H1 (cell line): ENCODE measurements at regions not wholly inside any gene's neighbourhood (a gene's known extent, or its start where the extent isn't known, plus 50 kb on each side); places are given as distances from the start of the nearest gene placed in this dataset.

Experiments
- ASH2L ChIP-seq: fragments of 200-600, 300-600 bp; sonication (generic); IDR thresholded peaks from one replicate; pipeline ENCODE4 v1.7.1; 2017; ENCODE audit warnings: low read length
- CHD1 ChIP-seq: IDR thresholded peaks from 2 replicates; pipeline ENCODE4 v1.6.1; 2012; ENCODE audit warnings: low read depth, low read length, improper control_type of control experiment
- CTCF ChIP-seq, 3 experiments: IDR thresholded peaks; 1 replicate in 2 of 3; 2 replicates in 1 of 3; pipeline versions ENCODE4 v1.5.1 to v1.6.1; 2011; ENCODE audit warnings: low read length in 3 of 3, mild to moderate bottlenecking in 3 of 3, inconsistent platforms in 2 of 3, low read depth in 1 of 3, moderate library complexity in 1 of 3; ENCODE audit not compliant: insufficient read depth in 1 of 3; ENCODE audit errors: control extremely low read depth in 1 of 3
- EGR1 ChIP-seq: IDR thresholded peaks from 2 replicates; pipeline ENCODE4 v1.6.1; 2011; ENCODE audit warnings: low read depth, low read length, borderline replicate concordance
- EP300 ChIP-seq, 2 experiments: IDR thresholded peaks; 1 replicate in 1 of 2; 2 replicates in 1 of 2; pipeline ENCODE4 v1.6.1; 2011 to 2012; ENCODE audit warnings: low read depth in 2 of 2, low read length in 2 of 2, mild to moderate bottlenecking in 2 of 2, borderline replicate concordance in 1 of 2, inconsistent platforms in 1 of 2, moderate library complexity in 1 of 2
- HDAC2 ChIP-seq, 2 experiments: fragments of 300-600 bp in 1 of 2; sonication (generic) in 1 of 2; IDR thresholded peaks; 2 replicates each; pipeline ENCODE4 v1.6.1; 2011 to 2012; ENCODE audit warnings: low read depth in 2 of 2, low read length in 2 of 2, mild to moderate bottlenecking in 2 of 2, moderate library complexity in 2 of 2, borderline replicate concordance in 1 of 2, inconsistent platforms in 1 of 2
- HDAC6 ChIP-seq: IDR thresholded peaks from one replicate; pipeline ENCODE4 v1.7.1; 2012; ENCODE audit warnings: low read depth, mild to moderate bottlenecking, inconsistent platforms, low read length, moderate library complexity
- POLR2A ChIP-seq, 2 experiments: IDR thresholded peaks; 1 replicate in 1 of 2; 2 replicates in 1 of 2; pipeline ENCODE4 v1.6.1; 2011; ENCODE audit warnings: low read depth in 2 of 2, low read length in 2 of 2, mild to moderate bottlenecking in 2 of 2; ENCODE audit errors: control extremely low read depth in 1 of 2
- RAD21 ChIP-seq, 2 experiments: IDR thresholded peaks in 1 of 2; conservative IDR thresholded peaks in 1 of 2; 2 replicates each; pipeline ENCODE4 v1.6.1; 2011; ENCODE audit warnings: low read depth in 2 of 2, low read length in 2 of 2, improper control_type of control experiment in 1 of 2, inconsistent platforms in 1 of 2, mild to moderate bottlenecking in 1 of 2, moderate library complexity in 1 of 2
- RBBP5 ChIP-seq: IDR thresholded peaks from 2 replicates; pipeline ENCODE4 v1.7.1; 2012; ENCODE audit warnings: low read depth, mild to moderate bottlenecking, inconsistent platforms, low read length, moderate library complexity, borderline replicate concordance

GRCh38 chr9:134994926-134995791, 77.4 kb upstream of the FCN1 start:
- TF ChIP-seq POLR2A (IDR thresholded peaks at IDR 0.05; ENCODE audit: control extremely low read depth in 1 of 2, low read depth in 2 of 2, low read length in 2 of 2) = no peak
- TF ChIP-seq CTCF (IDR thresholded peaks at IDR 0.05; ENCODE audit: control extremely low read depth in 1 of 3, insufficient read depth in 1 of 3, low read depth in 1 of 3, low read length in 3 of 3) = no peak
- no peak for TF ChIP-seq EP300 (IDR thresholded peaks at IDR 0.05; ENCODE audit: borderline replicate concordance in 1 of 2, low read depth in 2 of 2, low read length in 2 of 2)
- no peak for TF ChIP-seq EGR1
- TF ChIP-seq RBBP5 = no peak
- TF ChIP-seq HDAC2 (IDR thresholded peaks at IDR 0.05; ENCODE audit: borderline replicate concordance in 1 of 2, low read depth in 2 of 2, low read length in 2 of 2) = no peak
- TF ChIP-seq CHD1 = no peak
- no peak for TF ChIP-seq HDAC6
- no peak for TF ChIP-seq ASH2L
- no peak for TF ChIP-seq RAD21 (IDR thresholded peaks at IDR 0.05 in 1 of 2, conservative IDR thresholded peaks at IDR 0.05 in 1 of 2; ENCODE audit: low read depth in 2 of 2, low read length in 2 of 2)
